Suppressor macrophage treated with lipopolysaccharide for 4 hours (primary cell): ENCODE measurements at regions not wholly inside any gene's neighbourhood (a gene's known extent, or its start where the extent isn't known, plus 50 kb on each side); places are given as distances from the start of the nearest gene placed in this dataset.
"Not testable (repeated sequence)": the region's sequence is repeated elsewhere in the genome, so short reads cannot be mapped to it uniquely, and the experiment has no call there.

ENCODE experiments used
- DNase-seq: peaks from one replicate; pipeline ENCODE4 v3.0.0-alpha.2; 2020

GRCh38 chr6:51062166-51062722 lies 243.6 kb downstream of the TFAP2B start:
- DNase-seq, result no peak

GRCh38 chr6:51077821-51078518 lies 259.3 kb downstream of the TFAP2B start:
- no peak for DNase-seq

- DNase-seq, result no peak
Measured at GRCh38 chr6:51090343-51090742, 271.7 kb downstream of the TFAP2B start.

- DNase-seq, result no peak
Measured at GRCh38 chr6:51093871-51094270, 275.2 kb downstream of the TFAP2B start.

GRCh38 chr6:51094271-51094670 lies 275.6 kb downstream of the TFAP2B start:
- no peak for DNase-seq

- DNase-seq, result no peak
Measured at GRCh38 chr6:51098246-51098645, 279.6 kb downstream of the TFAP2B start.

GRCh38 chr6:51098791-51099190 lies 280.1 kb downstream of the TFAP2B start:
- no peak for DNase-seq

- DNase-seq, result no peak
Measured at GRCh38 chr6:51099201-51099600, 280.5 kb downstream of the TFAP2B start.

GRCh38 chr6:51105357-51105756 lies 286.7 kb downstream of the TFAP2B start:
- DNase-seq, result no peak

GRCh38 chr6:51107769-51108203 lies 289.1 kb downstream of the TFAP2B start:
- DNase-seq, result no peak

- DNase-seq, result no peak
Measured at GRCh38 chr6:51108563-51109234, 290.0 kb downstream of the TFAP2B start.

- DNase-seq, result no peak
Measured at GRCh38 chr6:51112731-51113130, 294.1 kb downstream of the TFAP2B start.

- no peak for DNase-seq
Measured at GRCh38 chr6:51116723-51117122, 298.1 kb downstream of the TFAP2B start.

- DNase-seq, result no peak
Measured at GRCh38 chr6:51118792-51119191, 300.1 kb downstream of the TFAP2B start.

GRCh38 chr6:51120016-51120415 lies 301.3 kb downstream of the TFAP2B start:
- DNase-seq, result no peak

GRCh38 chr6:51121380-51121976 lies 302.8 kb downstream of the TFAP2B start:
- DNase-seq, result not testable (repeated sequence)

- DNase-seq, result no peak
Measured at GRCh38 chr6:51129043-51129442, 310.4 kb downstream of the TFAP2B start.

GRCh38 chr6:51137777-51138176 lies 319.1 kb downstream of the TFAP2B start:
- no peak for DNase-seq

GRCh38 chr6:51139950-51140385 lies 321.3 kb downstream of the TFAP2B start:
- DNase-seq, result no peak

- no peak for DNase-seq
Measured at GRCh38 chr6:51141080-51141479, 322.4 kb downstream of the TFAP2B start.

- no peak for DNase-seq
Measured at GRCh38 chr6:51147756-51148155, 329.1 kb downstream of the TFAP2B start.

- DNase-seq, result no peak
Measured at GRCh38 chr6:51152594-51152993, 333.9 kb downstream of the TFAP2B start.

GRCh38 chr6:51153109-51153508 lies 334.4 kb downstream of the TFAP2B start:
- no peak for DNase-seq

GRCh38 chr6:51154925-51155324 lies 336.3 kb downstream of the TFAP2B start:
- not testable (repeated sequence) for DNase-seq
